ENCODE measurements at regions not wholly inside any gene's neighbourhood (a gene's known extent, or its start where the extent isn't known, plus 50 kb on each side); places are given as distances from the start of the nearest gene placed in this dataset.
"Not testable (repeated sequence)": the region's sequence is repeated elsewhere in the genome, so short reads cannot be mapped to it uniquely, and the experiment has no call there.

DNA sequence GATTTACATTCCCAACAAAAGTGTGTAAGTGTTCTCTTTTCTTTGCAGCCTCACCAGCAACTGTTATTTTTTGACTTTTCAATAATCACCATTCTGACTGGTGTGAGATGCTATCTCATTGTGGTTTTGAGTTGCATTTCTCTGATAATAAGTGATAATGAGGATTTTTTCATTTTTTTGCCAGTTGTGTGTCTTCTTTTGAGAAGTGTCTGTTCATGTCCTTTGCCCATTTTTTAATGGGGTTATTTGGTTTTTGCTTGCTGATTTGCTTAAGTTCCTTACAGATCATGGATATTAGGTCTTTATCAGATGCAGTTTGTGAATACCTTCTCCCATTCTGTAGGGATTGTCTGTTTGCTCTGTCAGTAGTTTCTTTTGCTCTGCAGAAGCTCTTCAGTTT, 107.7 kb downstream of the EHF start:
- H3K36me3 Mint-ChIP-seq = no peaks in the 10 kb centered on the region
- no peak overlapping the region for H3K27ac Mint-ChIP-seq
- ATAC-seq (ENCODE audit: low read depth) (no peak), DNase-seq (ENCODE audit: low spot score in 2 of 2) (no peak)
- no peak overlapping the region for H3K4me3 Mint-ChIP-seq
- H3K9me3 Mint-ChIP-seq = peaks cover 4% of the 10 kb centered on the region
- peaks cover 4% of the 10 kb centered on the region for H3K27me3 Mint-ChIP-seq
- no peaks in the 10 kb centered on the region for H3K4me1 Mint-ChIP-seq

DNA sequence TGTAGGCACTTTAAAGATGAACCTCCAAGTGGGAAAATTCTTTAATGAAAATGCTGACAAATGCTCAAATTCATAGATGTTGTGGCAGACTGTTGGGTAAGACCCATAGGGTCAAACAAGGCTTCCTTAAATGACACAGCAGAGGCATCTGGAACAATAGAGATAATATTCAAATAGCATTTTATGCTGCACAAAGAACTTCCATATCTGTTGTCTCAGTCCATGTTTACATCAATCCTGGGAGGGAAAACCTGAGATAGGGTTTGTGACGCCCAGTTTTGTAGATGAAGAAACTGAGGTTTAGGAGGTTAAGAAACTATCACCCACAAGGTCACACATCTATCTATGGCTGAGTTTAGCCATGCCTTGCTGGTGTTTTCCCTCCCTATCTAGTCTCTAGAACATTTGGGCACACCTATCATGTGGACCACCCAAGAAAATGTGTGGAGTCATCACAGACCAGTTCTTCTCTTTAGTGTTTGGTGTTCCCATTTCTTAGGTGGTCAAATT, 106.4 kb downstream of the EHF start:
- Mint-ChIP-seq H3K27ac (no peak overlapping the region), H3K9me3 (peaks cover 4% of the 10 kb centered on the region), H3K27me3 (peaks cover 4% of the 10 kb centered on the region), H3K4me3 (no peak overlapping the region), H3K36me3 (no peaks in the 10 kb centered on the region), H3K4me1 (no peaks in the 10 kb centered on the region)
- ATAC-seq (ENCODE audit: low read depth) (no peak), DNase-seq (ENCODE audit: low spot score in 2 of 2) (no peak)

DNA sequence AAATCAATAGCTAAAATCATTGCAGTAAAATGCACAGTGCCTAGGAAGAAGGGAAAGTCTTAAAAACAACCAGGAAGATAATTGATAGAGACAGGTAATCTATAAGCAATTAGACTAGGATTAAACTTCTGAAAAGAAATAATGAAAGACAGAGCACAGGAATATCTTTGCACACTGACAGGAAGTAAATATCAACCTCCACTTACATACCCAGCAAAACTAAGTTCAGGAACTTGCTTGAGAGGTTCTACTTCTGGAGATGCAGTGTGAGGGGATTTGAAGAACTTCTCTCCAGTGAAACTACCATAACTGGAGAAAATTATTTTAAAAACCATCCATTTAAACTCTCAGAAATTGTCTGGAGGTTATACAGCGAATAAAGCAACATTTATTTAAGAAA, 104.1 kb downstream of the EHF start:
- ATAC-seq (ENCODE audit: low read depth) (no peak), DNase-seq (ENCODE audit: low spot score in 2 of 2) (no peak)
- Mint-ChIP-seq H3K4me1 (no peaks in the 10 kb centered on the region), H3K4me3 (no peak overlapping the region), H3K27me3 (peaks cover 1% of the 10 kb centered on the region), H3K36me3 (no peaks in the 10 kb centered on the region), H3K9me3 (peaks cover 4% of the 10 kb centered on the region), H3K27ac (no peak overlapping the region)

DNA sequence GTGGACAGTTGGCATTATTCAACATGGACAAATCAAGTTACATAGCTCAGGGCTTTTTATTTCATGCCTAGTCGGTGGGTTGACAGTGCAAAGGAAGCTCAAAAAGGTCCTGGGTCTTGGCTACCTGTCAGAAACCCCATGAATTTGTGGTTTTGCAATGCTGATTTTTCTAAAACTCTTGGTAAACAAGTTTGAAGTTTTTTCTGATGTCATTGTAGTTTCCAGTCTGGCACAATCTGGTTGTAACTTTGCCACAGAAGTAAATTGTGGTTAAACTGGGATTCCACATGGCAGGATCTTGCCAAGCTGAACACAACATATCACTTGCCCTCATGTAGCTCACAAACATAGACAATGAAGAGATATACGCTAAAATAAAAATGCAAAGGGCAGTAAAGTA, 100.8 kb downstream of the EHF start:
- no peaks in the 10 kb centered on the region for H3K4me1 Mint-ChIP-seq
- H3K9me3 Mint-ChIP-seq = peaks cover 4% of the 10 kb centered on the region
- no peak for ATAC-seq (ENCODE audit: low read depth)
- H3K4me3 Mint-ChIP-seq = no peak overlapping the region
- no peak overlapping the region for H3K27ac Mint-ChIP-seq
- no peaks in the 10 kb centered on the region for H3K36me3 Mint-ChIP-seq
- no peaks in the 10 kb centered on the region for H3K27me3 Mint-ChIP-seq
- no peak for DNase-seq (ENCODE audit: low spot score in 2 of 2)

DNA sequence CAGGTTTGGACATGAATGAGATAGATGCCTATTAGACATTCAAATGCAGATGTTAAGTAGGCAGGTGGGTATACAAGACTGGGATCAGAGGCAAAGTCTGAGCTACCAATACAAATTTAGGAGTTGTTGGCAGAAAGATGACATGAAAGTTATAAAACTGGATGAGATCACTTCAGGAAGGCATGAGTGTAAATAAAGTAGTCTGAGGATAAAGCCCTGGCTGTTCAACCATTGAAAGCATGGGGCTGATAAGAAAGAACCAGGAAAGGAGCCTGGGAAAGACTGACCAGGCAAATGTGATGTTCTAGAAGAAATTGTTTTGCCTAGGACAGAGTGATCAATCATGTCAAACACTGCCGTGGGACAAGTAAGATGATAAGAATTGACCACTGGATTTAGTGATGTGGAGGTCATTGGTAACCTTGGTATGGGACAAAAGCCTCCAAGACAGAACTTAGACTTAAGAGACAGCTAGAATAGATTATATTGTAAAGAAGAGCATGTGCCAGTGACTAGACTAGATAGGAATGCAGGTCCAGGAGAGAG, 98.5 kb downstream of the EHF start:
- Mint-ChIP-seq H3K4me3 (no peak overlapping the region), H3K27me3 (no peaks in the 10 kb centered on the region), H3K4me1 (no peaks in the 10 kb centered on the region), H3K36me3 (no peaks in the 10 kb centered on the region), H3K27ac (no peak overlapping the region), H3K9me3 (no peaks in the 10 kb centered on the region)
- ATAC-seq (ENCODE audit: low read depth) (no peak), DNase-seq (ENCODE audit: low spot score in 2 of 2) (no peak)

- not testable (repeated sequence) for H3K9me3 Mint-ChIP-seq; H3K27ac Mint-ChIP-seq; H3K27me3 Mint-ChIP-seq; H3K36me3 Mint-ChIP-seq; H3K4me1 Mint-ChIP-seq; DNase-seq (ENCODE audit: low spot score in 2 of 2); ATAC-seq (ENCODE audit: low read depth); H3K4me3 Mint-ChIP-seq
Measured at GRCh38 chr11:34713631-34714030, 92.7 kb downstream of the EHF start.
